H9 (cell line): ENCODE measurements at regions not wholly inside any gene's neighbourhood (a gene's known extent, or its start where the extent isn't known, plus 50 kb on each side); places are given as distances from the start of the nearest gene placed in this dataset.

Experiments used
- DNase-seq: peaks from one replicate; pipeline ENCODE4 v3.0.0-alpha.2; 2017
- H2AFZ ChIP-seq: one replicate; pipeline ENCODE4 v1.6.1; 2013; ENCODE audit warnings: mild to moderate bottlenecking, low read length, control low read depth, moderate library complexity
- H2AK5ac ChIP-seq: 2 replicates; pipeline ENCODE4 v1.6.1; 2013; ENCODE audit warnings: low read length, control low read depth, mixed read lengths; ENCODE audit not compliant: insufficient read length
- H2BK120ac ChIP-seq: one replicate; pipeline ENCODE4 v1.6.1; 2013; ENCODE audit warnings: low read depth, mild to moderate bottlenecking, low read length, control low read depth, inconsistent platforms; ENCODE audit not compliant: poor library complexity, severe bottlenecking
- H2BK12ac ChIP-seq: 2 replicates; pipeline ENCODE4 v1.6.1; 2013; ENCODE audit warnings: low read length, control low read depth, mixed read lengths, low read depth; ENCODE audit not compliant: insufficient read length
- H2BK15ac ChIP-seq: 2 replicates; pipeline ENCODE4 v1.6.1; 2013; ENCODE audit warnings: low read depth, low read length, control low read depth
- H2BK20ac ChIP-seq: one replicate; pipeline ENCODE4 v1.6.1; 2013; ENCODE audit warnings: low read depth, mild to moderate bottlenecking, low read length, control low read depth, inconsistent platforms; ENCODE audit not compliant: poor library complexity, severe bottlenecking
- H2BK5ac ChIP-seq: 2 replicates; pipeline ENCODE4 v1.6.1; 2013; ENCODE audit warnings: low read length, control low read depth, mixed read lengths; ENCODE audit not compliant: insufficient read length
- H3K14ac ChIP-seq: 2 replicates; pipeline ENCODE4 v1.6.1; 2013; ENCODE audit warnings: low read length, control low read depth; ENCODE audit not compliant: insufficient read depth
- H3K18ac ChIP-seq: 2 replicates; pipeline ENCODE4 v1.6.1; 2013; ENCODE audit warnings: low read depth, mild to moderate bottlenecking, mixed read lengths, low read length, control low read depth; ENCODE audit not compliant: insufficient read length
- H3K23ac ChIP-seq: 2 replicates; pipeline ENCODE4 v1.6.1; 2013; ENCODE audit warnings: low read length, control low read depth, mixed read lengths, low read depth; ENCODE audit not compliant: insufficient read length
- H3K23me2 ChIP-seq: 2 replicates; pipeline ENCODE4 v1.6.1; 2013; ENCODE audit warnings: low read depth, mild to moderate bottlenecking, mixed read lengths, low read length, control low read depth; ENCODE audit not compliant: insufficient read length, poor library complexity, severe bottlenecking
- H3K27ac ChIP-seq: 2 replicates; pipeline ENCODE4 v1.5.1; 2013; ENCODE audit warnings: low read length, control low read depth, mixed read lengths, low read depth; ENCODE audit not compliant: insufficient read length
- H3K27me3 ChIP-seq: 2 replicates; pipeline ENCODE4 v1.6.1; 2013; ENCODE audit warnings: low read length, control low read depth, inconsistent platforms; ENCODE audit not compliant: insufficient read depth
- H3K4ac ChIP-seq: 2 replicates; pipeline ENCODE4 v1.6.1; 2013; ENCODE audit warnings: low read depth, mild to moderate bottlenecking, control low read depth, inconsistent platforms, low read length, moderate library complexity
- H3K4me1 ChIP-seq: 2 replicates; pipeline ENCODE4 v1.6.1; 2013; ENCODE audit warnings: low read length, control low read depth, inconsistent platforms; ENCODE audit not compliant: insufficient read depth
- H3K4me2 ChIP-seq: 2 replicates; pipeline ENCODE4 v1.6.1; 2013; ENCODE audit warnings: low read length, control low read depth, mixed read lengths; ENCODE audit not compliant: insufficient read length, insufficient read depth
- H3K56ac ChIP-seq: 2 replicates; pipeline ENCODE4 v1.6.1; 2013; ENCODE audit warnings: low read depth, mild to moderate bottlenecking, mixed read lengths, low read length, control low read depth; ENCODE audit not compliant: insufficient read length
- H3K79me1 ChIP-seq: 2 replicates; pipeline ENCODE4 v1.6.1; 2013; ENCODE audit warnings: low read depth, mild to moderate bottlenecking, moderate library complexity, low read length, control low read depth, inconsistent platforms; ENCODE audit not compliant: insufficient read depth, poor library complexity, severe bottlenecking
- H3K79me2 ChIP-seq: 2 replicates; pipeline ENCODE4 v1.6.1; 2013; ENCODE audit warnings: low read length, control low read depth, inconsistent platforms; ENCODE audit not compliant: insufficient read depth
- H3K9ac ChIP-seq: 2 replicates; pipeline ENCODE4 v1.6.1; 2013; ENCODE audit warnings: low read length, control low read depth, mixed read lengths; ENCODE audit not compliant: insufficient read length; ENCODE audit errors: extremely low read depth
- H3K9me3 ChIP-seq: one replicate; pipeline ENCODE4 v1.6.1; 2013; ENCODE audit warnings: low read depth, low read length, inconsistent platforms; ENCODE audit not compliant: control insufficient read depth
- H3T11ph ChIP-seq: one replicate; pipeline ENCODE4 v1.6.1; 2013; ENCODE audit warnings: mild to moderate bottlenecking, low read length, control low read depth, inconsistent platforms
- H4K20me1 ChIP-seq: one replicate; pipeline ENCODE4 v1.6.1; 2013; ENCODE audit not compliant: control insufficient read depth, insufficient read length, insufficient read depth
- H4K5ac ChIP-seq: 2 replicates; pipeline ENCODE4 v1.6.1; 2013; ENCODE audit warnings: low read depth, mild to moderate bottlenecking, mixed read lengths, low read length, control low read depth; ENCODE audit not compliant: insufficient read length
- H4K8ac ChIP-seq: replicated peaks from 2 replicates; pipeline ENCODE4 v1.6.1; 2013; ENCODE audit warnings: low read length, control low read depth, mixed read lengths, low read depth; ENCODE audit not compliant: insufficient read length
- H4K91ac ChIP-seq: 2 replicates; pipeline ENCODE4 v1.6.1; 2013; ENCODE audit warnings: low read depth, mild to moderate bottlenecking, moderate library complexity, mixed read lengths, low read length, control low read depth; ENCODE audit not compliant: insufficient read length
- H3K27ac Mint-ChIP-seq, 3 experiments: 2 replicates in 2 of 3; 3 replicates in 1 of 3; pipeline ENCODE4 v1.8.0; 2020 to 2021; ENCODE audit warnings: mixed read lengths in 3 of 3, mild to moderate bottlenecking in 1 of 3, moderate library complexity in 1 of 3
- H3K27me3 Mint-ChIP-seq: 2 replicates; pipeline ENCODE4 v1.8.0; 2021; ENCODE audit warnings: low read depth, mild to moderate bottlenecking, moderate library complexity, mixed read lengths
- H3K36me3 Mint-ChIP-seq, 3 experiments: 2 replicates in 2 of 3; 3 replicates in 1 of 3; pipeline ENCODE4 v1.8.0; 2020 to 2021; ENCODE audit warnings: low read depth in 3 of 3, mixed read lengths in 3 of 3; ENCODE audit not compliant: insufficient read depth in 1 of 3
- H3K4me1 Mint-ChIP-seq, 2 experiments: 2 replicates each; pipeline ENCODE4 v1.8.0; 2020; ENCODE audit warnings: mixed read lengths in 2 of 2
- H3K4me3 Mint-ChIP-seq, 2 experiments: 2 replicates in 1 of 2; 3 replicates in 1 of 2; pipeline ENCODE4 v1.8.0; 2020 to 2021; ENCODE audit warnings: mild to moderate bottlenecking in 2 of 2, mixed read lengths in 2 of 2, moderate library complexity in 1 of 2
- H3K9me3 Mint-ChIP-seq, 2 experiments: 2 replicates in 1 of 2; 3 replicates in 1 of 2; pipeline ENCODE4 v1.8.0; 2020; ENCODE audit warnings: mild to moderate bottlenecking in 2 of 2, mixed read lengths in 2 of 2, moderate library complexity in 1 of 2
- CTCF ChIP-seq: fragments of 200-600 bp; sonication (generic); conservative IDR thresholded peaks from 3 replicates; pipeline ENCODE4 v1.8.0; 2021; ENCODE audit warnings: antibody characterized with exemption, mild to moderate bottlenecking
- WGBS: extraction: QIAGEN DNeasy Blood & Tissue Kit; methylation state at CpG from one replicate; pipeline ENCODE4 v1.1.7; 2013; ENCODE audit warnings: missing lambda C conversion rate, low lambda C conversion rate, mixed read lengths; ENCODE audit not compliant: insufficient read length; ENCODE audit errors: extremely low coverage; 5-methylcytosine and 5-hydroxymethylcytosine counted together

GRCh38 chr2:128613351-128613750, 294.7 kb upstream of the HS6ST1 start:
- Histone ChIP-seq H3T11ph (no peak overlapping the region), H3K27ac (no peak overlapping the region), H3K14ac (no peak overlapping the region; the same call in 1 of the 2 replicates), H3K23me2 (no peaks in the 10 kb centered on the region), H3K9ac (no peak overlapping the region), H4K20me1 (peaks cover 6% of the 10 kb centered on the region), H3K9me3 (no peaks in the 10 kb centered on the region), H3K27me3 (no peaks in the 10 kb centered on the region), H3K4me1 (no peaks in the 10 kb centered on the region), H2BK20ac (no peak overlapping the region), H3K18ac (no peak overlapping the region), H3K79me1 (no peaks in the 10 kb centered on the region), H2AK5ac (no peak overlapping the region), H2BK12ac (no peak overlapping the region), H3K56ac (no peak overlapping the region), H3K23ac (no peak overlapping the region), H2BK15ac (no peak overlapping the region), H3K4ac (no peak overlapping the region), H2AFZ (no peak overlapping the region), H2BK120ac (no peak overlapping the region), H4K5ac (no peak overlapping the region), H4K91ac (no peak overlapping the region), H3K79me2 (no peaks in the 10 kb centered on the region; the same call in 1 of the 2 replicates), H2BK5ac (no peak overlapping the region), H4K8ac (no peak overlapping the region), H3K4me2 (no peak overlapping the region)
- H3K4me1 Mint-ChIP-seq: peaks cover 2 to 6% of the 10 kb centered on the region in 2 experiments; a peak in 3 of 4 replicates
- no peak overlapping the region for H3K4me3 Mint-ChIP-seq
- peaks cover 4% of the 10 kb centered on the region for H3K27me3 Mint-ChIP-seq
- peaks cover 0 to 5% (median 2%) of the 10 kb centered on the region in 3 experiments; a peak in 2 of 7 replicates for H3K36me3 Mint-ChIP-seq
- no peak for DNase-seq
- TF ChIP-seq CTCF: no peak
- peaks cover 6 to 9% of the 10 kb centered on the region in 2 experiments; a peak in 4 of 5 replicates for H3K9me3 Mint-ChIP-seq
- H3K27ac Mint-ChIP-seq: no peak overlapping the region
- no CpG with 5 or more reads among the region's 7 CpGs for WGBS
